Esophagus muscularis mucosa (tissue), 4 donors: ENCODE measurements at regions not wholly inside any gene's neighbourhood (a gene's known extent, or its start where the extent isn't known, plus 50 kb on each side); places are given as distances from the start of the nearest gene placed in this dataset.
A peak's percentile ranks its signal among the peaks of the same experiment; 100 is the strongest.
"Not testable (repeated sequence)": the region's sequence is repeated elsewhere in the genome, so short reads cannot be mapped to it uniquely, and the experiment has no call there.

ENCODE experiments used
- DNase-seq: peaks from one replicate; pipeline ENCODE4 v3.0.0-alpha.2; 2017; ENCODE audit errors: extremely low spot score
- H3K27ac ChIP-seq, 4 donors: fragments of 200-600 bp; sonication (generic); replicated peaks in 1 of 4; 1 replicate in 3 of 4; 2 replicates in 1 of 4; pipeline ENCODE4 v1.5.1; 2016 to 2019; ENCODE audit warnings: mild to moderate bottlenecking in 1 of 4
- H3K27me3 ChIP-seq, 4 donors: fragments of 200-600 bp; sonication (generic); one replicate each; pipeline versions ENCODE4 v1.5.1 to v1.6.0; 2016 to 2019
- H3K36me3 ChIP-seq, 4 donors: fragments of 200-600 bp; sonication (generic); one replicate each; pipeline ENCODE4 v1.5.1; 2016 to 2019
- H3K4me1 ChIP-seq, 4 donors: fragments of 200-600 bp; sonication (generic); one replicate each; pipeline ENCODE4 v1.5.1; 2016 to 2019
- H3K4me3 ChIP-seq, 4 donors: fragments of 200-600 bp; sonication (generic); 1 replicate in 2 of 4; 2 replicates in 2 of 4; pipeline ENCODE4 v1.5.1; 2016 to 2019; ENCODE audit warnings: mild to moderate bottlenecking in 4 of 4, moderate library complexity in 1 of 4
- H3K9me3 ChIP-seq, 4 donors: fragments of 200-600 bp; sonication (generic); 1 replicate in 3 of 4; 2 replicates in 1 of 4; pipeline ENCODE4 v1.5.1; 2016 to 2019
- CTCF ChIP-seq, 3 experiments: fragments of 200-600 bp in 2 of 3; fragments of 450-650 bp in 1 of 3; sonication (generic) in 2 of 3; IDR thresholded peaks; one replicate each; pipeline ENCODE4 v1.5.1; 2017 to 2019; ENCODE audit warnings: antibody characterized with exemption in 3 of 3, mild to moderate bottlenecking in 2 of 3, moderate library complexity in 1 of 3
- EP300 ChIP-seq: sonication (generic); formaldehyde crosslinking; IDR thresholded peaks from one replicate; pipeline ENCODE4 v1.6.1; 2017; ENCODE audit warnings: antibody characterized with exemption
- POLR2A ChIP-seq: fragments of 450-650 bp; IDR thresholded peaks from one replicate; pipeline ENCODE4 v1.6.1; 2017; ENCODE audit warnings: antibody characterized with exemption, moderate library complexity, mild to moderate bottlenecking, low read depth
- POLR2AphosphoS5 ChIP-seq, 2 donors: sonication (generic); formaldehyde crosslinking; IDR thresholded peaks; one replicate each; pipeline ENCODE4 v1.6.1; 2017; ENCODE audit warnings: antibody characterized with exemption in 2 of 2
- WGBS: methylation state at CpG from one replicate; pipeline ENCODE4 v1.1.5; 2018; 5-methylcytosine and 5-hydroxymethylcytosine counted together
- intact Hi-C: fragments of 100-400 bp; cut with DNase I; formaldehyde crosslinking; loops from one replicate; pipeline ENCODE4 v1.15.1; 2023

DNA sequence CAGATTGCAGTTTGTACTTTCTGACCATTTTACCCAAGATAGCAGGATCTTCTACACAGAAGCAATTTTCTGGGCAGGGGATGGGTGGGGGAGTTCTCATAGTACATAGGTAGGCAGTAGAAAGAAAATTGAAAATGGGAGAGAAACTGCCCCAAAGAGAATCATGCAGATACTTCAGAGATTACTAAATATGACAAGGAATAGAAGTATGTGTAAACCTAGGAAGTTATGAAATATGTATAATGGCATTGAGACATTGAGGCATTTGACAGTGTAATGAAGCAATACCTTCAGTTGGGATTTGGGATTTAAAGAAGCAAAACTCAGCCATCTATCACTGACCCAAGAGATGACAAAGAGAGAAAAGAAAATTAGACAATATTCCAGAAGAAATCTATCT is 233.0 kb downstream of the PTN start:
- peaks cover 0 to 4% (median 0%) of the 10 kb centered on the region in 4 donors for H3K4me1 ChIP-seq

GRCh38 chr7:137110091-137110509 is 233.4 kb downstream of the PTN start:
- WGBS = 76% methylated on average over 3 of the region's 3 CpGs
- Histone ChIP-seq H3K9me3 (no peaks in the 10 kb centered on the region), H3K27ac (no peak overlapping the region), H3K4me1 (peaks cover 0 to 4% (median 0%) of the 10 kb centered on the region in 4 donors), H3K4me3 (no peak overlapping the region), H3K27me3 (no peaks in the 10 kb centered on the region), H3K36me3 (no peaks in the 10 kb centered on the region)
- no peak for DNase-seq
- intact Hi-C loops = no loop called here
- TF ChIP-seq CTCF (IDR thresholded peaks at IDR 0.05) (peak in 1 of 3 experiments; percentile 5), POLR2AphosphoS5 (IDR thresholded peaks at IDR 0.05) (no peak)

More for the DNA sequence above, 233.0 kb downstream of the PTN start:
- H3K9me3 ChIP-seq = no peaks in the 10 kb centered on the region
- no peaks in the 10 kb centered on the region for H3K27me3 ChIP-seq
- intact Hi-C loops = no loop called here
- H3K36me3 ChIP-seq = no peaks in the 10 kb centered on the region
- no peak overlapping the region for H3K4me3 ChIP-seq
- H3K27ac ChIP-seq = no peak overlapping the region
- TF ChIP-seq CTCF (IDR thresholded peaks at IDR 0.05) (no peak), EP300 (no peak)
- no peak for DNase-seq

DNA sequence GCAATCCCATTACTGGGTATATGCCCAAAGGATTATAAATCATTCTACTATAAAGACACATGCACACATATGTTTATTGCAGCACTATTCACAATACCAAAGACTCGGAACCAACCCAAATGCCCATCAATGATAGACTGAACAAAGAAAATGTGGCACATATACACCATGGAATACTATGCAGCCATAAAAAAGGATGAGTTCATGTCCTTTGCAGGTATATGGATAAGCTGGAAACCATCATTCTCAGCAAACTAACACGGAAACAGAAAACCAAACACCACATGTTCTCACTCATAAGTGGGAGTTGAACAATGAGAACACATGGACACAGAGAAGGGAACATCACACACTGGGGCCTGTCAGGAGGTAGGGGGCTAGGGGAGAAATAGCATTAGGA is 235.7 kb downstream of the PTN start:
- 92% methylated on average over 2 of the region's 2 CpGs for WGBS
- intact Hi-C loops, H3K27me3 ChIP-seq: not testable (repeated sequence)

GRCh38 chr7:137103526-137103925 is 235.1 kb downstream of the CHRM2 start:
- H3K4me3 ChIP-seq, H3K27me3 ChIP-seq, H3K27ac ChIP-seq, intact Hi-C loops, DNase-seq, H3K36me3 ChIP-seq, H3K9me3 ChIP-seq, H3K4me1 ChIP-seq: not testable (repeated sequence)
- WGBS = 70% methylated on average over 4 of the region's 8 CpGs

More for the DNA sequence above, 235.7 kb downstream of the PTN start:
- not testable (repeated sequence) for H3K4me3 ChIP-seq, H3K36me3 ChIP-seq, H3K9me3 ChIP-seq, H3K27ac ChIP-seq, DNase-seq, H3K4me1 ChIP-seq

GRCh38 chr7:137097111-137097510 is 228.7 kb downstream of the CHRM2 start:
- Histone ChIP-seq H3K4me1 (no peaks in the 10 kb centered on the region), H3K27ac (no peak overlapping the region), H3K27me3 (no peaks in the 10 kb centered on the region), H3K36me3 (no peaks in the 10 kb centered on the region), H3K4me3 (no peak overlapping the region), H3K9me3 (no peaks in the 10 kb centered on the region)
- intact Hi-C loops = no loop called here
- 66% methylated on average over 1 of the region's 1 CpG for WGBS
- no peak for DNase-seq
- TF ChIP-seq POLR2A (no peak), CTCF (IDR thresholded peaks at IDR 0.05) (no peak), POLR2AphosphoS5 (IDR thresholded peaks at IDR 0.05) (no peak), EP300 (no peak)

DNA sequence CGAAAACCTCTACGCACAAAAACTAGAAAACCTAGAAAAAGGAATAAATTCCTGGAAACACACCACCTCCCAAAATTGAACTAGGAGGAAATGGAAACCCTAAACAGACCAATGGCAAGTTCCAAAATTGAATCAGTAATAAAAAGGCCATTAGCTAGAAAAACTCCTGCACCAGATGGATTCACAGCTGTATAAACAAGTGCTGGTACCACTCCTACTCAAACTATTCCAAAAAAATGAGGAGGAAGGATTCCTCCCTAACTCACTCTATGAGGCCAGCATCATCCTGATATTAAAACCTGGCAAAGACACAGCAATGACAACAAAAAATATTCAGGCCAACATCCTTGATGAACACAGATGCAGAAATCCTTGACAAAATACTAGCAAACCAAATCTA is 228.2 kb downstream of the CHRM2 start:
- H3K4me1 ChIP-seq = no peaks in the 10 kb centered on the region
- H3K36me3 ChIP-seq = no peaks in the 10 kb centered on the region
- no peak for DNase-seq
- WGBS = 85% methylated on average over 2 of the region's 2 CpGs
- H3K9me3 ChIP-seq = no peaks in the 10 kb centered on the region
- no peak overlapping the region for H3K27ac ChIP-seq
- intact Hi-C loops = no loop called here
- no peaks in the 10 kb centered on the region for H3K27me3 ChIP-seq
- no peak for TF ChIP-seq POLR2A
- TF ChIP-seq EP300 = no peak
- TF ChIP-seq CTCF (IDR thresholded peaks at IDR 0.05) = no peak
- no peak for TF ChIP-seq POLR2AphosphoS5 (IDR thresholded peaks at IDR 0.05)
- no peak overlapping the region for H3K4me3 ChIP-seq
